T1000 (cell line): ENCODE measurements at regions not wholly inside any gene's neighbourhood (a gene's known extent, or its start where the extent isn't known, plus 50 kb on each side); places are given as distances from the start of the nearest gene placed in this dataset.
"Not testable (repeated sequence)": the region's sequence is repeated elsewhere in the genome, so short reads cannot be mapped to it uniquely, and the experiment has no call there.

Experiments used
- DNase-seq: peaks from one replicate; lab custom pipeline; 2025; ENCODE audit warnings: mixed read lengths; lab: John Stamatoyannopoulos, UW

- not testable (repeated sequence) for DNase-seq
These were observed 58.5 kb upstream of the NBPF26 start for GRCh38 chr1:120665250-120665577.

- not testable (repeated sequence) for DNase-seq
These were observed 55.6 kb upstream of the NBPF26 start for GRCh38 chr1:120668187-120668586.
